GM18520 (cell line): ENCODE measurements at regions not wholly inside any gene's neighbourhood (a gene's known extent, or its start where the extent isn't known, plus 50 kb on each side); places are given as distances from the start of the nearest gene placed in this dataset.

Source experiments
- ATAC-seq: cut with Tn5 transposase; IDR thresholded peaks from one replicate; pipeline ENCODE4 v1.9.1; 2021; ENCODE audit not compliant: unreplicated experiment

GRCh38 chr12:107464644-107465043 is 221.0 kb upstream of the PWP1 start:
- ATAC-seq = no peak

GRCh38 chr12:107465625-107466024 is 220.0 kb upstream of the PWP1 start:
- no peak for ATAC-seq

GRCh38 chr12:107467716-107468115 is 217.9 kb upstream of the PWP1 start:
- no peak for ATAC-seq

GRCh38 chr12:107468182-107468581 is 217.4 kb upstream of the PWP1 start:
- ATAC-seq = no peak

GRCh38 chr12:107469011-107469410 is 216.6 kb upstream of the PWP1 start:
- no peak for ATAC-seq

GRCh38 chr12:107470645-107471044 is 215.0 kb upstream of the PWP1 start:
- no peak for ATAC-seq

GRCh38 chr12:107472308-107472707 is 213.3 kb upstream of the PWP1 start:
- ATAC-seq = no peak

GRCh38 chr12:107474099-107474498 is 211.5 kb upstream of the PWP1 start:
- no peak for ATAC-seq

GRCh38 chr12:107474639-107475539 is 210.7 kb upstream of the PWP1 start:
- ATAC-seq = peak; percentile 37

- no peak for ATAC-seq
Observed at GRCh38 chr12:107475900-107476299, 209.7 kb upstream of the PWP1 start.

- no peak for ATAC-seq
Observed at GRCh38 chr12:107477018-107477417, 208.6 kb upstream of the PWP1 start.

- ATAC-seq = no peak
Observed at GRCh38 chr12:107477947-107478610, 207.5 kb upstream of the PWP1 start.

GRCh38 chr12:107478881-107479280 is 206.7 kb upstream of the PWP1 start:
- no peak for ATAC-seq

GRCh38 chr12:107480836-107481608 is 204.6 kb upstream of the PWP1 start:
- no peak for ATAC-seq

GRCh38 chr12:107484230-107484629 is 201.4 kb upstream of the PWP1 start:
- ATAC-seq = no peak

- ATAC-seq = no peak
Observed at GRCh38 chr12:107484941-107485340, 200.7 kb upstream of the PWP1 start.

- no peak for ATAC-seq
Observed at GRCh38 chr12:107485731-107486130, 199.9 kb upstream of the PWP1 start.

GRCh38 chr12:107486140-107486892 is 199.3 kb upstream of the PWP1 start:
- ATAC-seq = no peak

- no peak for ATAC-seq
Observed at GRCh38 chr12:107487011-107487680, 198.5 kb upstream of the PWP1 start.

- ATAC-seq = no peak
Observed at GRCh38 chr12:107488666-107489065, 196.9 kb upstream of the PWP1 start.
